ENCODE measurements at regions not wholly inside any gene's neighbourhood (a gene's known extent, or its start where the extent isn't known, plus 50 kb on each side); places are given as distances from the start of the nearest gene placed in this dataset.

DNA sequence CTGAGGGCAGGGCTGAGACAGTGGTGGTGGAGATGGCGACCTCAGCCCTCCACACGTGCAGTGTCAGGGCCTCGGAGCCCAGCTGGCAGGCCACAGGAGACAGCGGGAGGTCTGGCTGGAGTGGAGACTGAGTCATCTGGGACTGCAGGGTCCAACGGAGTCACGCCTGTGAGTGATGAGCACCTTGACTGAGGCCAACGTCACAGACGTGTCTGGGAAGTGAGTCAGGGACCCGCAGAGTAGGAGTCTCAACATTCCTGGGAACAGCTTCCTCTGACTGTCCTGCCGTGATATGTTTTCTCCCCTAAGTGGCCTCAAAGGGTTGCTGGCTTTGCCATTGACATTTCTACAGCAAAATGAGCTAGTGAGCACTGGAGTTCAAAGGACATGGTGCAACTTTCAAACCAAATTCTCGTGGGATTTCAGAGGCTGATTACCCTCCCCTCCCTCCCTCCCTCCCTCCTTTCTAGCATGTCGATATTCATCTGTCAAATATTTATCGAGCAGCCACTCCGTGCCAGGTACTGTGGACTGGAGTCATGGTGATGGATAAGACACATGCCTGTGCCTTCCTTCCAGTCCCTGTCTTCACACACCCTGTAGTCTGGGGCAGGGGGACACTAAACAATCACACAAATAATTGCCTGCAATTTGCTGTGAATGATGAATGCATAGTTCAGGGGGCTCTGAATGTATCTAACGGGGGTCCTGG, 53.3 kb upstream of the AMOTL2 start:
- no peak for DNase-seq
- no peak overlapping the region for H3K4me3 Mint-ChIP-seq
- H3K9me3 Mint-ChIP-seq = no peaks in the 10 kb centered on the region
- H3K36me3 Mint-ChIP-seq (ENCODE audit: low read depth) = no peaks in the 10 kb centered on the region
- no peaks in the 10 kb centered on the region for H3K4me1 Mint-ChIP-seq
- H3K27ac Mint-ChIP-seq = no peak overlapping the region
- POLR2A ChIA-PET = no interaction called here
- H3K27me3 Mint-ChIP-seq = peaks cover 5% of the 10 kb centered on the region
- CTCF ChIA-PET = interaction anchor here (0.7 kb wide), 1 partner anchor 96 kb away, joined by 3 read pairs; no protein-coding TSS in a partner anchor

GRCh38 chr3:134426660-134427181, 52.5 kb upstream of the AMOTL2 start:
- DNase-seq = no peak
- ChIA-PET CTCF (interaction anchor here (0.7 kb wide), 1 partner anchor 95 kb away, joined by 3 read pairs; no protein-coding TSS in a partner anchor), POLR2A (no interaction called here)
- H3K4me1 Mint-ChIP-seq = no peaks in the 10 kb centered on the region
- peaks cover 5% of the 10 kb centered on the region for H3K27me3 Mint-ChIP-seq
- no peaks in the 10 kb centered on the region for H3K9me3 Mint-ChIP-seq
- no peak overlapping the region for H3K4me3 Mint-ChIP-seq
- H3K36me3 Mint-ChIP-seq (ENCODE audit: low read depth) = no peaks in the 10 kb centered on the region
- no peak overlapping the region for H3K27ac Mint-ChIP-seq

DNA sequence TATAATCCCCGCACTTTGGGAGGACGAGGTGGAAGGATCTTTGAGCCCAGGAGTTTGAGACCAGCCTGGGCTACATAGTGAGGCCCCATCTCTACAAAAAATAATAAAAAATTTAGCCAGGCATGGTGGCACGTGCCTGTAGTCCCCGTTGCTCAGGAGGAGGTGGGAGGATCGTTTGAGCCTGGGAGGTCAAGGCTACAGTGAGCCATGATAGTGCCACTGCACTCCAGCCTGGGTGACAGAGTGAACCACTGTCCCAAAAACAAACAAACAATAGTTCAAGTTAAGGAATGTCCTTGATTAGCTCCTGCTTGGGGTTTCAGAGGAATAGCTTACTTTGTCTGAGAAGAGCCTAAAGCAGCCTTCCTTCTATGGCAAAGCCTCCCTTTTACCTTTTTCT, 51.7 kb upstream of the AMOTL2 start:
- Mint-ChIP-seq H3K27ac (no peak overlapping the region), H3K9me3 (no peaks in the 10 kb centered on the region), H3K27me3 (peaks cover 4% of the 10 kb centered on the region), H3K4me3 (no peak overlapping the region), H3K36me3 (ENCODE audit: low read depth) (no peaks in the 10 kb centered on the region), H3K4me1 (no peaks in the 10 kb centered on the region)
- POLR2A ChIA-PET = no interaction called here
- CTCF ChIA-PET = no interaction called here
- no peak for DNase-seq
